H1 (cell line): ENCODE measurements at regions not wholly inside any gene's neighbourhood (a gene's known extent, or its start where the extent isn't known, plus 50 kb on each side); places are given as distances from the start of the nearest gene placed in this dataset.

Experiments used
- CTCF ChIA-PET: fragments of 300-600 bp; sonication (Branson Sonifier 250); formaldehyde crosslinking; loops from one replicate; lab custom pipeline; 2021; ENCODE audit not compliant: partially characterized antibody; lab: Charles Lee
- POLR2A ChIA-PET: fragments of 300-600 bp; sonication (Branson Sonifier 250); formaldehyde crosslinking; loops from one replicate; lab custom pipeline; 2021; ENCODE audit warnings: inconsistent platforms; ENCODE audit not compliant: partially characterized antibody; lab: Charles Lee
- DNase-seq, 2 experiments: peaks; one replicate each; pipeline versions ENCODE4 v3.0.0 to v3.0.0-alpha.2; 2010 to 2022; ENCODE audit warnings: low spot score in 2 of 2, low read depth in 1 of 2, mixed read lengths in 1 of 2
- FAIRE-seq: peaks from 2 replicates; lab custom pipeline; 2011; peaks lifted over from hg19 to GRCh38; lab: Jason Lieb, UNC
- H2AFZ ChIP-seq: 2 replicates; pipeline ENCODE4 v1.8.1; 2012; ENCODE audit warnings: low read length, inconsistent platforms
- H2AK5ac ChIP-seq: 2 replicates; pipeline ENCODE4 v1.6.1; 2013; ENCODE audit warnings: low read depth, low read length
- H2BK120ac ChIP-seq: replicated peaks from 2 replicates; pipeline ENCODE3; 2013; ENCODE audit warnings: low read depth, low read length, inconsistent platforms
- H2BK12ac ChIP-seq: 2 replicates; pipeline ENCODE4 v1.6.1; 2013; ENCODE audit warnings: low read depth, low read length
- H2BK15ac ChIP-seq: 2 replicates; pipeline ENCODE4 v1.6.1; 2013; ENCODE audit warnings: low read length
- H2BK20ac ChIP-seq: 2 replicates; pipeline ENCODE4 v1.6.1; 2013; ENCODE audit warnings: low read length
- H2BK5ac ChIP-seq: 2 replicates; pipeline ENCODE4 v1.6.1; 2013; ENCODE audit warnings: low read depth, low read length
- H3K14ac ChIP-seq: 2 replicates; pipeline ENCODE4 v1.6.1; 2013; ENCODE audit warnings: inconsistent platforms; ENCODE audit not compliant: insufficient read length
- H3K18ac ChIP-seq: 2 replicates; pipeline ENCODE4 v1.6.1; 2013; ENCODE audit warnings: low read length; ENCODE audit errors: extremely low read depth
- H3K23ac ChIP-seq: 2 replicates; pipeline ENCODE4 v1.6.1; 2013; ENCODE audit warnings: inconsistent platforms; ENCODE audit not compliant: insufficient read length
- H3K23me2 ChIP-seq: 2 replicates; pipeline ENCODE4 v1.6.1; 2013; ENCODE audit warnings: low read depth, low read length
- H3K27ac ChIP-seq: 2 replicates; pipeline ENCODE4 v1.6.1; 2011; ENCODE audit warnings: low read depth, low read length, inconsistent platforms
- H3K27me3 ChIP-seq, 4 experiments: replicated peaks in 1 of 4; 1 replicate in 1 of 4; 2 replicates in 3 of 4; pipeline versions ENCODE4 v1.6.1 to v1.8.1; 2011 to 2013; ENCODE audit warnings: low read length in 3 of 4, mild to moderate bottlenecking in 3 of 4, inconsistent platforms in 2 of 4, mixed read lengths in 2 of 4, moderate library complexity in 1 of 4; ENCODE audit not compliant: control insufficient read depth in 3 of 4, insufficient read depth in 3 of 4; ENCODE audit errors: extremely low read depth in 1 of 4
- H3K36me3 ChIP-seq, 4 experiments: 2 replicates each; pipeline versions ENCODE4 v1.6.1 to v1.8.1; 2011 to 2013; ENCODE audit warnings: mild to moderate bottlenecking in 4 of 4, low read length in 3 of 4, moderate library complexity in 2 of 4, control low read depth in 1 of 4, inconsistent platforms in 1 of 4; ENCODE audit not compliant: insufficient read depth in 4 of 4, control insufficient read depth in 2 of 4
- H3K4ac ChIP-seq: replicated peaks from 2 replicates; pipeline ENCODE3; 2013; ENCODE audit warnings: low read length, low read depth, mixed read lengths, inconsistent platforms; ENCODE audit not compliant: insufficient read length
- H3K4me1 ChIP-seq, 4 experiments: replicated peaks in 1 of 4; 1 replicate in 1 of 4; 2 replicates in 3 of 4; pipeline versions ENCODE4 v1.6.1 to v1.8.1; 2011 to 2013; ENCODE audit warnings: low read length in 3 of 4, inconsistent platforms in 2 of 4, mixed read lengths in 1 of 4; ENCODE audit not compliant: insufficient read depth in 4 of 4, control insufficient read depth in 3 of 4
- H3K4me2 ChIP-seq, 2 experiments: 2 replicates each; pipeline versions ENCODE4 v1.6.1 to v1.8.1; 2011 to 2013; ENCODE audit warnings: low read depth in 2 of 2, low read length in 2 of 2, control low read depth in 1 of 2, inconsistent platforms in 1 of 2, mild to moderate bottlenecking in 1 of 2; ENCODE audit not compliant: insufficient read depth in 1 of 2
- H3K4me3 ChIP-seq, 4 experiments: fragments of 200-600, 300-600 bp in 1 of 4; sonication (generic), shearing (Covaris generic), sonication (Bioruptor Twin) in 1 of 4; 2 replicates each; pipeline versions ENCODE4 v1.5.1 to v1.8.1; 2011 to 2016; ENCODE audit warnings: low read length in 4 of 4, low read depth in 3 of 4, control low read depth in 2 of 4, inconsistent platforms in 2 of 4, mild to moderate bottlenecking in 2 of 4, mixed read lengths in 1 of 4, moderate library complexity in 1 of 4; ENCODE audit not compliant: insufficient read depth in 2 of 4; ENCODE audit errors: extremely low read depth in 1 of 4
- H3K56ac ChIP-seq: replicated peaks from 2 replicates; pipeline ENCODE3; 2013; ENCODE audit warnings: low read depth, mild to moderate bottlenecking, mixed read lengths, low read length, inconsistent platforms; ENCODE audit not compliant: insufficient read length
- H3K79me1 ChIP-seq: 2 replicates; pipeline ENCODE4 v1.6.1; 2013; ENCODE audit warnings: low read depth, low read length, control low read depth
- H3K79me2 ChIP-seq, 2 experiments: 2 replicates each; pipeline versions ENCODE4 v1.6.1 to v1.8.1; 2012 to 2013; ENCODE audit warnings: low read length in 2 of 2, mild to moderate bottlenecking in 2 of 2, inconsistent platforms in 1 of 2; ENCODE audit not compliant: insufficient read depth in 2 of 2, control insufficient read depth in 1 of 2
- H3K9ac ChIP-seq, 4 experiments: replicated peaks in 1 of 4; 1 replicate in 1 of 4; 2 replicates in 3 of 4; pipeline versions ENCODE4 v1.6.1 to v1.8.1; 2011 to 2013; ENCODE audit warnings: low read depth in 3 of 4, low read length in 3 of 4, control low read depth in 2 of 4, mild to moderate bottlenecking in 2 of 4, moderate library complexity in 2 of 4, inconsistent platforms in 1 of 4; ENCODE audit errors: extremely low read depth in 1 of 4
- H3K9me3 ChIP-seq, 2 experiments: 2 replicates each; pipeline versions ENCODE4 v1.6.1 to v1.8.1; 2012 to 2013; ENCODE audit warnings: mild to moderate bottlenecking in 2 of 2, moderate library complexity in 2 of 2, control low read depth in 1 of 2, inconsistent platforms in 1 of 2, low read depth in 1 of 2, low read length in 1 of 2, mixed read lengths in 1 of 2; ENCODE audit not compliant: insufficient read depth in 2 of 2
- H4K20me1 ChIP-seq, 2 experiments: replicated peaks in 1 of 2; 2 replicates each; pipeline versions ENCODE3 to v1.8.1; 2011 to 2013; ENCODE audit warnings: inconsistent platforms in 2 of 2, low read length in 2 of 2, mild to moderate bottlenecking in 1 of 2; ENCODE audit not compliant: insufficient read depth in 2 of 2, control insufficient read depth in 1 of 2
- H4K5ac ChIP-seq: 2 replicates; pipeline ENCODE4 v1.6.1; 2013; ENCODE audit warnings: low read length, low read depth, mixed read lengths, inconsistent platforms; ENCODE audit not compliant: insufficient read length
- H4K8ac ChIP-seq: 2 replicates; pipeline ENCODE4 v1.8.0; 2013; ENCODE audit warnings: mild to moderate bottlenecking, moderate library complexity, low read length, inconsistent platforms; ENCODE audit not compliant: insufficient read depth; ENCODE audit errors: extremely low read depth
- H4K91ac ChIP-seq: replicated peaks from 2 replicates; pipeline ENCODE3; 2013; ENCODE audit warnings: low read length, mixed read lengths, inconsistent platforms; ENCODE audit not compliant: insufficient read length
- CTCF ChIP-seq, 3 experiments: IDR thresholded peaks; 1 replicate in 2 of 3; 2 replicates in 1 of 3; pipeline versions ENCODE4 v1.5.1 to v1.6.1; 2011; ENCODE audit warnings: low read length in 3 of 3, mild to moderate bottlenecking in 3 of 3, inconsistent platforms in 2 of 3, low read depth in 1 of 3, moderate library complexity in 1 of 3; ENCODE audit not compliant: insufficient read depth in 1 of 3; ENCODE audit errors: control extremely low read depth in 1 of 3
- KDM4A ChIP-seq: IDR thresholded peaks from one replicate; pipeline ENCODE4 v1.7.1; 2012; ENCODE audit warnings: low read depth, mild to moderate bottlenecking, moderate library complexity, low read length, inconsistent platforms; ENCODE audit not compliant: severe bottlenecking
- POLR2AphosphoS5 ChIP-seq: IDR thresholded peaks from 2 replicates; pipeline ENCODE4 v1.6.1; 2011; ENCODE audit warnings: low read depth, low read length
- SUZ12 ChIP-seq: fragments of 200-600 bp; sonication (generic); IDR thresholded peaks from 2 replicates; pipeline ENCODE4 v1.6.1; 2012; ENCODE audit warnings: mild to moderate bottlenecking, inconsistent platforms, low read length, moderate library complexity, mixed read lengths
- WGBS, 2 experiments: shearing (Covaris generic) in 1 of 2; methylation state at CpG; one replicate each; pipeline versions ENCODE4 v1.1.6 to v1.1.7; 2013 to 2015; ENCODE audit warnings: low lambda C conversion rate in 2 of 2, mixed read lengths in 2 of 2, inconsistent platforms in 1 of 2, low coverage in 1 of 2, missing lambda C conversion rate in 1 of 2; ENCODE audit not compliant: insufficient replicate concordance in 2 of 2, insufficient coverage in 1 of 2, insufficient read length in 1 of 2; ENCODE audit errors: extremely low coverage in 1 of 2, missing lambda C conversion rate in 1 of 2; 5-methylcytosine and 5-hydroxymethylcytosine counted together

DNA sequence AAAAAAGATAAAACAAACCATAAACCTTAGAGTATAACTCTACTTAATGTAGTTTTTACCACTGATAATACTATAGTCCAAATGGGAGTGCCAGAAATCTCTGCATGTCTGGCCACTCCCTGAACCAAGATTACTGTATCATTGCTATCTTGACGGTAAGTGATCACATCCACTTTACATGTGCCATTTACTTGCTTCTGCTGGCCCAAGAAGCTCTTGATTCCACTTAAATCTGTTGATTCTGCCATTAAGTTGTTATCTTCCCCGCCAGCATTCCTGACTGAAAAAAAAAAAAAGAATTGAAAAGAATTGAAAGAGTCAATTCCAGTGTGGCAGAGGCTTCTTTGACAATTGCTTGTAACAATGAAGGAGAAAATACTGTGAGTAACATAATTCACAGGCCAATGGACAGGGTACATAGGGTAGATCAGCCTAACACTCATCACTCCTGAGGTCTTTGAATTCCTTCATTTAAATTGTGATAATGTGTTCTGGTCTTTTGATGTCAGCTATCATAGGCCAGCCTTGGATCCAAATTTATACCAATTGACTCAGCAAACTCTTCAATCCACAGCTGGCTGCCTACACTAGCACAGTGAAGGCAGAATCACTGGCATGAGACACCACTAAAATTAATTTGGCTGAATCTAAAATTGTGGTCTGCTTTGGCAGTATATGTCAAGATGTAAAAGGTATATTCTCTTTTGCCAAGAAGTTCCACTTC is 665.2 kb upstream of the FLRT2 start:
- Histone ChIP-seq H2BK12ac (no peak overlapping the region), H2BK15ac (no peak overlapping the region), H4K8ac (no peak overlapping the region), H3K79me1 (no peaks in the 10 kb centered on the region), H4K91ac (no peak overlapping the region), H3K9ac (no peak overlapping the region), H3K79me2 (no peaks in the 10 kb centered on the region), H3K23me2 (no peaks in the 10 kb centered on the region), H2AFZ (no peak overlapping the region), H3K14ac (no peak overlapping the region), H3K18ac (no peak overlapping the region), H3K36me3 (no peaks in the 10 kb centered on the region), H3K27me3 (no peaks in the 10 kb centered on the region), H3K9me3 (no peaks in the 10 kb centered on the region), H3K4me1 (no peaks in the 10 kb centered on the region), H3K4me2 (no peak overlapping the region), H2BK5ac (no peak overlapping the region), H4K20me1 (no peaks in the 10 kb centered on the region), H3K4me3 (no peak overlapping the region), H3K56ac (no peak overlapping the region), H2BK120ac (no peak overlapping the region), H2BK20ac (no peak overlapping the region), H3K27ac (no peak overlapping the region), H4K5ac (no peak overlapping the region), H3K23ac (no peak overlapping the region), H2AK5ac (no peak overlapping the region), H3K4ac (no peak overlapping the region)
- ChIA-PET CTCF (interaction anchor here (0.7 kb wide), 1 partner anchor 625 kb away, joined by 4 read pairs; no protein-coding TSS in a partner anchor), POLR2A (no interaction called here)
- no peak for TF ChIP-seq CTCF (IDR thresholded peaks at IDR 0.05; ENCODE audit: control extremely low read depth in 1 of 3, insufficient read depth in 1 of 3, low read depth in 1 of 3, low read length in 3 of 3)
- TF ChIP-seq KDM4A, result no peak
- no peak for TF ChIP-seq SUZ12
- no peak for TF ChIP-seq POLR2AphosphoS5
- FAIRE-seq (no peak), DNase-seq (no peak)
- WGBS, 2 experiments, result 94% methylated on average over 2 of the region's 2 CpGs; no CpG with 5 or more reads in 1 of the 2 experiments
